GM12892 (cell line): ENCODE measurements at regions not wholly inside any gene's neighbourhood (a gene's known extent, or its start where the extent isn't known, plus 50 kb on each side); places are given as distances from the start of the nearest gene placed in this dataset.

Experiments
- DNase-seq: peaks from one replicate; pipeline ENCODE4 v3.0.0; 2011; ENCODE audit not compliant: insufficient read length
- FAIRE-seq: peaks from 2 replicates; lab custom pipeline; 2011; peaks lifted over from hg19 to GRCh38; lab: Jason Lieb, UNC
- POLR2A ChIP-seq: IDR thresholded peaks from 2 replicates; pipeline ENCODE4 v1.6.1; 2011; ENCODE audit warnings: low read depth, low read length, control low read depth
- POLR2AphosphoS5 ChIP-seq: IDR thresholded peaks from 2 replicates; pipeline ENCODE4 v1.6.1; 2011; ENCODE audit warnings: low read depth, low read length, control low read depth
- TAF1 ChIP-seq: IDR thresholded peaks from 2 replicates; pipeline ENCODE4 v1.6.1; 2011; ENCODE audit warnings: low read depth, mild to moderate bottlenecking, control low read depth, low read length, borderline replicate concordance

GRCh38 chr12:43112101-43112920 lies 439.7 kb downstream of the ADAMTS20 start:
- DNase-seq (no peak), FAIRE-seq (no peak)
- TF ChIP-seq TAF1, result no peak
- no peak for TF ChIP-seq POLR2A
- TF ChIP-seq POLR2AphosphoS5, result no peak

- TF ChIP-seq POLR2A (no peak), TAF1 (no peak), POLR2AphosphoS5 (no peak)
- FAIRE-seq, result no peak
Measured at GRCh38 chr12:43111608-43112007, 440.4 kb downstream of the ADAMTS20 start.

GRCh38 chr12:43109631-43110345 lies 442.2 kb downstream of the ADAMTS20 start:
- no peak for TF ChIP-seq POLR2A
- no peak for TF ChIP-seq TAF1
- no peak for TF ChIP-seq POLR2AphosphoS5
- FAIRE-seq, result no peak
- no peak for DNase-seq

More at GRCh38 chr12:43111608-43112007, 440.4 kb downstream of the ADAMTS20 start:
- DNase-seq, result no peak

DNA sequence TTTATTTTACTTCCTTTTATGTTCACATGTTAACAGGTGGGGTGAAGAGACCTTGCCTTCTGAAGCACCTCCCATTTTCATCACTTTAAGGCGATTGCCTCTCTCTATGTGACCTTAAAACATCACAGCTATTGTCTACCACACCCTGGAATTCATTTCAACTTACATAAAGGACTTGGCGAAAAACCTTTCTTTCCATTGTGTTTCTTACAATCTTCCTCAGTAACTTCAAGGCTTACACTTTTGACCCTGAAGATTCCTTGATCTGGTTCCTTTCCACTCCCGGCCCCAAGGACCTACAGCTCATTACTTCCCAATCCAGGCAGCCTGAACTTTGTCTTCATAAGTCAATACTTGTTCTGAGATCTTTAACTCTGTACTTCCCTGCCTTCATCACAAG lies 443.3 kb downstream of the ADAMTS20 start:
- DNase-seq (no peak), FAIRE-seq (no peak)
- TF ChIP-seq POLR2AphosphoS5 (no peak), TAF1 (no peak), POLR2A (no peak)

DNA sequence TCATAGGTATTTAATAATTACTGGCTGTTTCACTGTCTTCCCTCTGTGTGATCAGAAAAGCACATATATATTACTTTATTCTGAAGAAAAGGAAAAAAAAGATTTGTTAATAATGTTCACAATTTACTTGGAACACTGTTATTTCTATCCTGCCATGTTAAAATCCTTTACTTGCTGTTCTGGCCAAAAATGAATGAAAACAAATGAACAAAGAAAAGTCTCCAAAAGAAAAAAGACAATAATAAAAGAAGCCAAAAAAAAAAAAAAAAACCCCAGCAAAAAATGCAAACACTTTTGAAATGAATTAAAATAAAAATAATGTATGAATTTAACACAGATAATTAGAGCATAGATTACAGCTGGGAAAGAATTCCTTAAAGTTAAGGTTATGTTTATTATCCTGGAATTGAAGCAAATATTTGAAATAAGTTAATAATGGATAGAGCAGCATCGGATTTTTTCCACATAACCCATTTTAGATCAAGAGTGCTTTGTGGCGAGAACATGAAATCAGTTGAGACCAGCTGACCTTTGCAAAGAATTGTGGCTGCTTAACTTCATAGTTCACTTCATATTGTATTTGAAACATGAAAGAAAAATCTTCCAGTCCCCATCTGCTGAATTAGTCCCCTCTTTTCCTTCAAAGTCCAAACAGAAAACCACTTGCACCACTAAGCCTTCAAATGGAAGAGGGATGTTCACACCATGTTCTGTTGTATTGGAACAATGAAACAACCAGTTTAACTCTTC lies 444.8 kb downstream of the ADAMTS20 start:
- TF ChIP-seq POLR2AphosphoS5 (no peak), TAF1 (no peak), POLR2A (no peak)
- no peak for DNase-seq
- FAIRE-seq, result no peak

GRCh38 chr12:43106355-43106754 lies 445.6 kb downstream of the ADAMTS20 start:
- no peak for DNase-seq
- FAIRE-seq, result no peak
- no peak for TF ChIP-seq POLR2AphosphoS5
- no peak for TF ChIP-seq TAF1
- TF ChIP-seq POLR2A, result no peak

GRCh38 chr12:43105426-43105981 lies 446.5 kb downstream of the ADAMTS20 start:
- no peak for FAIRE-seq
- no peak for DNase-seq
- no peak for TF ChIP-seq POLR2AphosphoS5
- TF ChIP-seq TAF1, result no peak
- no peak for TF ChIP-seq POLR2A

- no peak for DNase-seq
- FAIRE-seq, result no peak
- TF ChIP-seq POLR2AphosphoS5 (no peak), TAF1 (no peak), POLR2A (no peak)
Measured at GRCh38 chr12:43104494-43104893, 447.5 kb downstream of the ADAMTS20 start.

- TF ChIP-seq POLR2A, result no peak
- no peak for TF ChIP-seq TAF1
- no peak for TF ChIP-seq POLR2AphosphoS5
- FAIRE-seq (no peak), DNase-seq (no peak)
Measured at GRCh38 chr12:43103866-43104265, 448.1 kb downstream of the ADAMTS20 start.

DNA sequence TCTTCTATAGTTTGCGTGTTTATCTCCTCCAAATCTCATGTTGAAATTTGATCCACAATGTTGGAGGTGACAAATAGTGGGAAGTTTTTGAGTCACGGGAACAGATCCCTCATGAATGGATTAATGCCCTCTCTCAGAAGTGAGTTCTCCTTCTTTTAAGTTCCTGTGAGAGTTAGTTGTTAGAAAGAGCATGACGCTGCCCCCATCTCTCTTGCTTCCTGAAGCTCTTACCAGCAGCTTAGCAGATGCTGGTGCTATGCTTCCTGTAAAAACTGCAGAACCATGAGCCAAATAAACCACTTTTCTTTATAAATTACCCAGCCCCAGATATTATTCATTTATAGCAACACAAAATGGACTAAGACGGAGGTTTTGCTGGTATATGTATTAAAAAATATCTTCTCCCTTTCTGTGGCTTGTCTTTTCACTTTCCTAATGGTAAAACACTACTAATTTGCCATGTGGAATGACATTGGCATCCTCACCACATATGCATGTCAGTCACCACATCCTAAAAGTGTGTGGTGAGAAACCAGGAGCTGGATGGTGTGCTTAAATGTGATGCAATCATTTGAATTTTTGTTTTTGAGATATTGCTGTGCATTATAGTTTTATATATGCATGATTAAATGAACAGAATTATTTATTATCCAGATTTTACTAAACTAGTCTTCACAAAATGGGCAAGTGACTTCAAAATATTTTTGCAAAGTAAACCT lies 449.3 kb downstream of the ADAMTS20 start:
- FAIRE-seq (no peak), DNase-seq (no peak)
- no peak for TF ChIP-seq POLR2A
- no peak for TF ChIP-seq POLR2AphosphoS5
- TF ChIP-seq TAF1, result no peak
